Right forelimb (tissue), 1 donor: ENCODE measurements at regions not wholly inside any gene's neighbourhood (a gene's known extent, or its start where the extent isn't known, plus 50 kb on each side); places are given as distances from the start of the nearest gene placed in this dataset.
"Not testable (repeated sequence)": the region's sequence is repeated elsewhere in the genome, so short reads cannot be mapped to it uniquely, and the experiment has no call there.

ENCODE experiments used
- DNase-seq: peaks from one replicate; pipeline ENCODE4 v3.0.0-alpha.2; 2018

DNA sequence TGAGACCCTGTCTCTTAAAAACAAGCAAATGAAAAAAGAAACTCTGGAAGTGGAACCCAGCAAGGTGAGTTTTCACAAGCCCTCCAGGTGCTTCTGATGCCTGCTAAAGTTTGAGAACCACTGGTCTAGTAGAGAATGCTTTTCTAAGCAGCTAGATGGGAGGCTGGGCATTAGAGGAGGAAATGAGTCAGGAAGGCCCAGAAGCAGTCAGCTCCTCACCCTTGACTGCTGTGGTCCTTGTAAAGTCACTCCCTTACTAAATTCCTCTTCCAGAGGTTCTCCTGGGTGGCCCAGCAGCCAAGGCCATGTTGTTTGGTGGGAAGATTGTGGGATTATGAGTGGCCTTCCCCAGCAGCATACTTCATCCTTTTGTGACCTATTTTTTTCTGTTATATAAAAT is 52.0 kb upstream of the FYN start:
- DNase-seq = no peak

- no peak for DNase-seq
These were observed 53.6 kb upstream of the FYN start for GRCh38 chr6:111926731-111927302.

DNA sequence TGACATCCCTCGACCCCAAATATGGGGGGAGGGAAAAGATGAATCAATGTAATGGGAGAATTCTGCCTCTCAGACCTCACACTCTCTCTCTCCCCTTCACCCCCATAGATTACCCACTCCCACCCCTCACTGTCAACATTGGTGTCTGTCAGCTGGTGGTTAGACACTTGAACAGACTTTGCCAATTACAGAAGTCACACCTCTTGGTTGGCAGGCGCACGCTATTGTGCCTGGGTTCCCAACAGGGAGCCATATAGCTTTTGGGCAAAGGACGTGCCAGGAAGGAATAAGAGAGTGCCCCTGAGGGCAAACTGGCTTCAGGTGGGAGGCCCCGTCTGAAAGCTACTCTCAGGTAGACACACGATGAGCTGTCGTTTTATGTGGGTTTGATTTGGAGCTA is 54.1 kb upstream of the FYN start:
- no peak for DNase-seq

DNA sequence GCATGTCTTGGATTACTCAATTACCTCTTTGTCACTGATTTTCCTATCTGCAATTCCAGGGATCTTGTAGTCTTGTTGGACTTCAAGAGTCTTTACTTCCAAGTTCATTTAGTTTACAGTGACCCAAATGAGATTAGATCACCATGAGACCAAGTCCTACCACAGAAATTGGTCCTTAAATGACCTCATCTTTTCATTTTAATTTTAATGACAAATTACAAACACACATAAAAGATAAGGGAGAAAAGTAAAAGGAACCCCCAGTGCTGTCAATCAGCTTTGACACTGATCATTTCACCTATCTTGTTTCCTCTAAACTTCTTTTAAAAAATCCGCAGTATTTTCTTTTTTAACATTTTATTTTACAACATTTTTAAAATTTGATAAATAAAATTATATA is 54.9 kb upstream of the FYN start:
- DNase-seq = no peak

GRCh38 chr6:111934611-111935010 is 61.4 kb upstream of the FYN start:
- not testable (repeated sequence) for DNase-seq

GRCh38 chr6:111936718-111937117 is 63.5 kb upstream of the FYN start:
- DNase-seq = no peak

- DNase-seq = no peak
These were observed 65.5 kb upstream of the FYN start for GRCh38 chr6:111938710-111939109.

DNA sequence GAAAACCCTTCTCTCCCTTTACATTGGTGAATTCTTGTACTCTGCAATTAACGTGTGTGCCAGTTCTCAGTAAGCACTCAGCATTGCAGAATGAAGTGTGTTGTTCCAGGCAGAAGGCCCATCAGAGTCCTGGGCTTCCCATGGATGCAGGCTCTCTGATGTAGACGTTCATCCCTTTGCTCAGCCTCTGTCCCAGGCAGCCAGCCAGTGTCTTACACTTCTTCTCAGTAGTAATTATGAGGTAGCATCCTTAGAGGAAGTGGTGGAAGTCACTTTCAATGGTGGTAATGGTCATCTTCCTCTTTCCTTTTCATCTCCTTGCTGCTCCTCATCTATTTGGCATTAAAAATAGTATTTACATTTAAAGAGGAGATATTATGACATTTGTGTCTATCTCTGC is 66.7 kb upstream of the FYN start:
- DNase-seq = no peak

DNA sequence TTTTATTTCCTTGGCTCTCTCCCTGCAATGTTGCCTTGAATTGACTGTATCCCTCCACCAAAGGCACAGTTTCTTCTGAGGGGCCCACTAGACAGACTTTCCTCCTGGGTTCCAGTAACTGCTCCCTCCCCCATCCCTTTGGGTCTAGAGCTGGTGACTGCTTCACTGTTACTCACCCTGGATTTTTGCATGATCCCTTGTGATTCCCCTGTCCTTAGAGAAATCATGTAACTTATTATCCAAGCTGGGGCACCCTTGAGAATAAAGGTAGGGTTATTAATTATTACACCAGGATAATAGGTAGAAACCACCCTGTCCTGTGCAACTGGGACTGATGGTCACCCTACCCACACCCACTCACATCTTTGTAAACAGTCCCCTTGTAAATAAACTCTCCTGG is 67.5 kb upstream of the FYN start:
- no peak for DNase-seq

GRCh38 chr6:111941686-111942330 is 68.6 kb upstream of the FYN start:
- DNase-seq = no peak

DNA sequence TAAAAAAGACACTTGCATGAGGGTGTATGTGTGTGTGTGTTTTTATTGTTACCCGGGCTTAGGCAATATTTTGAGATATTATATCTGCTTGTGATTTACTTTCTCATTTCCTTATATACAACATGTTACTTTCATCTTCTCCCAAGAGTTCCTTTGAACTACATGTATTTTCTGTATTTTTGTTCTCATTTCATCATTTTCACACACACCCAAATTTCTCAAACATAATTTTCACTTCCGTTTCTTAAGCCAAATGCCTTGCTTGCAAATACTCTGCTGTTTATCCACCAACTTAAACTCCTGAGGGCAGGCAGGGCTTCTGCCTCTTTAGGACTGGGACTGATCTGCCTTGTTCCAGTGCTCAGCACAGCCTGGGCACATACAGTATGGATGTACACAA is 69.3 kb upstream of the FYN start:
- no peak for DNase-seq

DNA sequence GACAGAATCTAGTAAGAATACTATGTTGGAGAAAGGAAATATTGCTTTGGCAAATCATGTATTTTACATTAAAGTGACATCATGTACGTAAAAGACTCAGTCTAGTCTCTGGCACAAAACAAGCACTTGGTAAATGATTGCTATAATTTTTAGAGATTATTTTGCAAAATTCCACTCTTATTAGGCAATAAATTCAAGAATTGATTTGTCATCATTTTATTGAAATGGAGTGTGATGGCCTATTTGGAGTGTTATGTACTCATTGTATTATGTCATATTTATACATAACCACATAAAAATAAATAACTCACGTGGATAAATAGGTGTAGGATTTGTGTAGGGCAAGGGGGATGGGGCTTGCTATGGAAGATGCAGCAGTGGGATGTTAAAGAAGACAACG is 70.0 kb upstream of the FYN start:
- no peak for DNase-seq

DNA sequence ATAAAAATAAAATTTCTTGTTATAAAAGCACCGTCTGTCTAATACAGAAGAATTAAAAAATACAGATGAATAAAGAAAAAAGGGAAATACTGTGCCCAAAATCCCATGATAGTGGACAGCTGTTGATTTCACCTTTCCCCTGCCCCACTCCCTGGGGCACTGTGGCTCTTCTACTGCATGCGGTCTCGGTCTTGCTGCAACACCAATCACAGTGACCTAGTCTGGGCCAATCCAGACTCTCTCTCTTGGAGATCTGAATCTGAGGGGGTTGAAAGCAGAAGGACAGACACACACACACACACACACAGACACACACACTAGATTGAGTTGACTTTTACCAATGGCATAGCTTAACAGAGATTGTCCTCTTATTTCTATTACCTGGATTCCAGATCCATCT is 70.5 kb upstream of the FYN start:
- no peak for DNase-seq

- no peak for DNase-seq
These were observed 71.3 kb upstream of the FYN start for GRCh38 chr6:111944541-111944940.

DNA sequence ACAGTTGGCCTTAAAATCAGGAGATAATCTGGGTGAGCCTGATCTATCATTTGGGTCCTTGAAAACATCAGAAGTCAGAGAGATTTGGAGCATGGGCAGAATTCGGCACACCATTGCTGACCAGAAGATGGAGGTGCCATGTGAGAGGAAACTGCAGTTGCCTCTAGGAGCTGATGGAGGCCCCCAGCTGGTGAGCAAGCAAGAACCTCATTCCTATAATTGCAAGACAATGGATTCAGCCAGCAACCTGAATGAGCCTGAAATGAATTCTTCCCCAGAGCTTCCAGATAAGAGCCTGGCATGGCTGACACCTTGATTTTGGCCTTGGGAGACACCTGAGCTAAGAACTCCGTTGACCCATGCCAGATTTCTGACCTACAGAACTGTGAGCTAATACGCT is 76.3 kb upstream of the FYN start:
- no peak for DNase-seq

DNA sequence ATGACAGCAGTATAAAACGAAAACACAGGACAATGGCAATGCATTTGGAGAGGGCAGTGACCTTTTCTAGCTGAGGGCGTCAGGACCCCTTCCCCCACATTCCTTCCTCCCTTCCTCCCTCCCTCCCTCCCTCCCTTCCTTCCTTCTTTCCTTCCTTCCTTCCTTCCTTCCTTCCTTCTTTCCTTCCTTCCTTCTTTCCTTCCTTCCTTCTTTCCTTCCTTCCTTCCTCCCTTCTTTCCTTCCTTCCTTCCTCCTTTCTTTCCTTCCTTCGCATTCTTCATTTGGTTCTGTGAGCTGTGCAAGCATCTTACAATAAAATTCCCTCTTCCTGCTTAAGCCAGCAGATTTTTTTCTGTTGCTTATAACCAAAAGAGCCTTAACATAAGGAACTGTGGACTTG is 76.7 kb upstream of the FYN start:
- not testable (repeated sequence) for DNase-seq

DNA sequence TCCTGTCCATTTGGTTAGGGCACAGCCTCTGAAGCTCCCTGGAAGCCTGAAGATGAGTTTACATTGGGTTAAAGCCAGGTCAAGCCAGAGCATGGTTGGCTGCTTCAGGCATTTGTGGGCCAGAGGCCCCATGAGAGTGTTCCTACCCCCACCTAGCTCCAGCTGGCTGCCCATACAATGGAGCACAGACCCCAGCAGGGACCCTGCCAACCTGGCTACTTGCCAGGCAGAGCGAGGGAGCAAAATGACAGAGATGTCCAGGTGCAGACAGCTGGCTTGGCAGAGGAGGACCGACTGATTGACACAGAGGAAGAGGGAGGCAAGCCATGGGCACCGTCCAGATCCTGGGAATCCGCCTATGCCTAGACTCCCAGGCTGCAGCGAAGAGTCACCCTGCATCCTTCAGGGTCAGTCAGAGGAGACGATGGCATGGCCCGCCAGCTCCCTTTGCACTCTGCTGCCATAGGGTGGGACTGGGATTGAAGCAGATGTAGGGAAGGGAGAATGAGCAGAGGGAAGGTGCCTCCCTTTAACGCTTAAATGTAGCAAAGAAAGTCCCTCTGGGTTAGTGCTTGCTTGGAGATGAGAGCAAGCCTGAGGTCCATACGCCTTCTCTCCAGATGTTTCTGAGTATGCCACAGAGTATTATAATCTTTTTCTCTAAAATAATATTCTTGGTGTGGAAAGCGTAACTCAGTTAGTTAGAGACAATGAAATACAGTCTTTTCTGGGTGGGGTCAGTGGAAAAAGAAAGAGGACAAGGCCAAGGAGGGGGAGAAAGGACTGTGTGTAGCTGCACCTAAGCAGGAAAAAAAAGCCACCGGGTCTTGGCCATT is 77.6 kb upstream of the FYN start:
- peak; percentile 78 for DNase-seq

- no peak for DNase-seq
These were observed 78.3 kb upstream of the FYN start for GRCh38 chr6:111951497-111952085.

DNA sequence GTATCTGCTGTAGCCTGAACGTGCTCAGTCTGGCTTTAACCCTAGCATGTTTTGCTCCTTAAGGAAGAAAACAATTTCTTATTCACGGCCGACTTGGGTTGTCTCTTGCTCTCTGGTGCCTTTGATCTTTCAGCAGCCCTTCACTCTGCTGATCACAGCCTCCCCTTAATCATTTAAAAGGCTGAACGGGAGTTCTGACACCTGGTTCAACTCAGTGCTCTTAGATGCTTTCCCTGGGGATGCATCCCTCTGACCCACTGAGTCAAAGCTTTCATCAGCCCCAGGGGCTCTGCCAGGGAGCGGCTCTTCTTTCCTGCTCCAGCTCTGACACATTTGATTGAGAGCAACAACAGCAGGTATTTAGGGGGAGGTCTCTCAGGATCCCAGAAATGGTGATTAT is 79.0 kb upstream of the FYN start:
- DNase-seq = no peak

DNA sequence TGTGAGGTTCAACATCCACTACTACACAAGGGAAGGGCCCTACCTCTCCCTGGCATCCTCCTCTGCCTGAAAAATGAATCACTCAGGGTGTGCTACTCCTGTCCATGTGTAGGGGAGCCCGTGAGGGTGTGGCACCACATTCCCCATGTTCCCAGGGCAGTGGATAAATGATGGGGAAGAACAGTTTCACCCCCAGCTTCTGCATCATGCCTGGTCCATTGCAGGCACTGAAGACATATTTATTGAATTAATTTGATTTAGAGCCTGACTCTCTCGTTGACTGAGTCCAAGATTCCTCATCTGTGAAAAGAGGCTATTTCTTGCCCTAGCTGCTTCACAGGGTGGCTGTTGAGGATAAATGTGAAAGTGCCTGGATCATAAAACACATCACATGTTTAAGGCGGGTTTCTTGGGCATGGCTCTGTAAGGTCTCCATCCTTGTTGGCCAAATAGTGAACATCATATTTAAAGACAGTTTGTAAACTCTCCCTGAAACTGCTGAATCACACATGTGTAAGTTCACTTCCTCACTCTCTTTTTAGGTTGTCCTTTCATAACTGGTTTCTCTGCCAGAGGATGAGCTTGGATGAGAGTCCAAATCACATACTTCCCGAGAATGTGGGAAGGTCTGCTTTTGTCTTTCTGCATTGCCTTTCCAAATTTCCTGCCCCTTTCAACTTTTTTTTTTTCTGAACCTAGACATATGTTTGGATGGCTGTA is 79.7 kb upstream of the FYN start:
- DNase-seq = no peak

- no peak for DNase-seq
These were observed 82.8 kb upstream of the FYN start for GRCh38 chr6:111956098-111956497.

DNA sequence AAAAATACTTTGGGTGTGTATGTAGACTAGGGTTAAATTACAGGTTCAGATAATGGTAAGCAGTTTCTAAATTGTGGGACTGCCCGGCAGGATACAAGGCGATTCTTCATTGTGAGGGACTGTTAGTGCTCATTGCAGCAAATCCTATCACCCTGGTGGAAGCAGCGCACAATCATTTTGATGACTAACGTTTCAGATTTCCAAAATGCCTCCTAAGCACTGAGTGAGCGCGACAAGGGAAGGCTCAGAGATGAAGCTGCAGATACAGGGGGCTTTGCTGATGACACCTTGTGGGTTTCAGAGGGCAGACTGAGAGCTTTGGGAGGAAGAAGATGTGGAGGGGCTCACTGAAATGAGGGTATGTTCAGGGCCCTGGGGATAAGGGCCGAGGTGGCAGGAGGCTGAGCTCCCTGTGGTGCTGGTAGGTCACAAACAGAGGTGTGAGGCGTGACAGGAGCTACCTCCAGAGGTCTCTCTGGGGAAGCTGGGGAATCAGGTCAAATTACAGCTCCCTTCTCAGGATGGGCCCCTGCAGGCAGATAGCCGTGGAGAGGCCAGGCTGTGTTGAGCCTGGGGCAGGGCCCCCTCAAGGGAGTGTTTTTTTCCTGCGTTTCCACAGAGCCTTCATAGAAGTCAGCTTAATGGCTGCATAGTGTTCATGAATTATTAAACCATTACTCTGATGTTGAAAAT is 84.5 kb upstream of the FYN start:
- DNase-seq = no peak

DNA sequence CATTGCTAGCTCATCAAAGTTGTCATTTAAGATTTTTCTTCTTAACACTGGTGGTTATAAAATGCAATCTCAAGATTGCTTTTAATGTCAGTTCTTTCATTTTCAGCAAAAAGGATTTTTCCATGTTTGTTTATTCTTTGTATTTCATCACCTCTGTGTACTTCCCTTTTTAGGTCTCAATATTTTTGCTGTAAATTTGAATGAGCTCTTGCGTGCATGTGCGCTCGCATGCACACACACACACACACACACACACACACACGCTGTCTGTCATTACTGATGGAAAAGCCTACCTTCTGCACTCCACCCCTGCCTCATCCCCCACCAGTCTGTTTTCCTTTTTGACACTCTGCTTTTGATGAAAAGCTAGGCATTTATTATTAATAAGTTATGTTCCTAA is 85.3 kb upstream of the FYN start:
- DNase-seq = no peak
